A549 (cell line): ENCODE measurements at regions not wholly inside any gene's neighbourhood (a gene's known extent, or its start where the extent isn't known, plus 50 kb on each side); places are given as distances from the start of the nearest gene placed in this dataset.

ENCODE experiments used
- E2F6 ChIP-seq: IDR thresholded peaks from 2 replicates; pipeline ENCODE4 v1.6.1; 2012; ENCODE audit warnings: low read depth, borderline replicate concordance
- ESRRA ChIP-seq: fragments of 150-350 bp; IDR thresholded peaks from 2 replicates; pipeline ENCODE4 v1.6.1; 2014; ENCODE audit warnings: mild to moderate bottlenecking, low read length, borderline replicate concordance
- JUN ChIP-seq, 2 experiments: fragments of >200 bp; sonication (Bioruptor Twin); formaldehyde crosslinking; IDR thresholded peaks; 2 replicates in 1 of 2; 3 replicates in 1 of 2; pipeline ENCODE4 v1.6.1; 2016 to 2017
- POLR2A ChIP-seq: IDR thresholded peaks from 2 replicates; pipeline ENCODE4 v1.6.1; 2012; ENCODE audit warnings: mild to moderate bottlenecking, low read length
- RCOR1 ChIP-seq: fragments of 150-350 bp; IDR thresholded peaks from 2 replicates; pipeline ENCODE4 v1.6.1; 2014; ENCODE audit warnings: antibody characterized with exemption, low read length, low read depth
- RFX5 ChIP-seq: fragments of 450-650 bp; IDR thresholded peaks from 2 replicates; pipeline ENCODE4 v1.7.1; 2014; ENCODE audit warnings: antibody characterized with exemption, mild to moderate bottlenecking, moderate library complexity
- RNF2 ChIP-seq: fragments of 200-600 bp; sonication (generic); IDR thresholded peaks from 2 replicates; pipeline ENCODE4 v1.6.1; 2016; ENCODE audit warnings: low read depth, mild to moderate bottlenecking, antibody characterized with exemption, moderate library complexity, borderline replicate concordance
- SMC3 ChIP-seq: fragments of >200 bp; sonication (Bioruptor Twin); formaldehyde crosslinking; IDR thresholded peaks from 3 replicates; pipeline ENCODE4 v1.6.1; 2018; ENCODE audit warnings: inconsistent platforms
- SREBF2 ChIP-seq: fragments of 450-650 bp; IDR thresholded peaks from 2 replicates; pipeline ENCODE4 v1.6.1; 2014; ENCODE audit warnings: mild to moderate bottlenecking, moderate library complexity
- TP53 ChIP-seq: fragments of 250-450 bp; sonication (Bioruptor Pico); IDR thresholded peaks from 2 replicates; pipeline ENCODE4 v1.5.0; 2021; ENCODE audit warnings: mild to moderate bottlenecking, moderate library complexity
- ZFP36 ChIP-seq: fragments of 450-650 bp; IDR thresholded peaks from 2 replicates; pipeline ENCODE4 v1.6.1; 2014; ENCODE audit warnings: borderline replicate concordance; ENCODE audit not compliant: partially characterized antibody
- TF ChIP-seq, protein P1 (sequence below): fragments of >200 bp; sonication (Bioruptor Twin); formaldehyde crosslinking; IDR thresholded peaks from 3 replicates; pipeline ENCODE4 v1.5.1; 2016
- TF ChIP-seq, protein P2 (sequence below): fragments of 200-600 bp; sonication (generic); IDR thresholded peaks from 2 replicates; pipeline ENCODE4 v1.6.1; 2016; ENCODE audit warnings: antibody characterized with exemption, mild to moderate bottlenecking, moderate library complexity
- TF ChIP-seq, protein P3 (sequence below): IDR thresholded peaks from 2 replicates; pipeline ENCODE4 v1.6.1; 2012

DNA sequence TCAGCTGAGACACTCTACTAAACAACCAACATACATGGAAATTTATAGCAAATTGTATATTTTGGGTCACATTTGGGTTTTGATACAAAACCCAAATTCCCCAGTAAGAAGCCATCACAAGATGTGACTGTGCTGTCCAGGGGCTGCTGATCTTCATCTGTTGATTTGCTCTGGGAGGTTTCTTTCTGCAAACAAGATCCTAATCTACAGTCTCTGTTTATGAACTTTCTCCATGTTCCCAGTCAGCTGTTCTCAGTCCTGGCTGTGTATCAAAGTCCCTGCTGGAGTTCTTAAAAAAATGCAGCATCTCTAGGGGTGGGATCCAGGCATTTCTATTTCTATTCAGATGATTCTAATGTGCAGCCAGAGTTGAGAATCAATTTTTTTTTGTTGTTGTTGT lies 85.1 kb downstream of the ATP23 start:
- TF ChIP-seq, protein P1, sequence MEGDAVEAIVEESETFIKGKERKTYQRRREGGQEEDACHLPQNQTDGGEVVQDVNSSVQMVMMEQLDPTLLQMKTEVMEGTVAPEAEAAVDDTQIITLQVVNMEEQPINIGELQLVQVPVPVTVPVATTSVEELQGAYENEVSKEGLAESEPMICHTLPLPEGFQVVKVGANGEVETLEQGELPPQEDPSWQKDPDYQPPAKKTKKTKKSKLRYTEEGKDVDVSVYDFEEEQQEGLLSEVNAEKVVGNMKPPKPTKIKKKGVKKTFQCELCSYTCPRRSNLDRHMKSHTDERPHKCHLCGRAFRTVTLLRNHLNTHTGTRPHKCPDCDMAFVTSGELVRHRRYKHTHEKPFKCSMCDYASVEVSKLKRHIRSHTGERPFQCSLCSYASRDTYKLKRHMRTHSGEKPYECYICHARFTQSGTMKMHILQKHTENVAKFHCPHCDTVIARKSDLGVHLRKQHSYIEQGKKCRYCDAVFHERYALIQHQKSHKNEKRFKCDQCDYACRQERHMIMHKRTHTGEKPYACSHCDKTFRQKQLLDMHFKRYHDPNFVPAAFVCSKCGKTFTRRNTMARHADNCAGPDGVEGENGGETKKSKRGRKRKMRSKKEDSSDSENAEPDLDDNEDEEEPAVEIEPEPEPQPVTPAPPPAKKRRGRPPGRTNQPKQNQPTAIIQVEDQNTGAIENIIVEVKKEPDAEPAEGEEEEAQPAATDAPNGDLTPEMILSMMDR = no peak
- TF ChIP-seq, protein P2, sequence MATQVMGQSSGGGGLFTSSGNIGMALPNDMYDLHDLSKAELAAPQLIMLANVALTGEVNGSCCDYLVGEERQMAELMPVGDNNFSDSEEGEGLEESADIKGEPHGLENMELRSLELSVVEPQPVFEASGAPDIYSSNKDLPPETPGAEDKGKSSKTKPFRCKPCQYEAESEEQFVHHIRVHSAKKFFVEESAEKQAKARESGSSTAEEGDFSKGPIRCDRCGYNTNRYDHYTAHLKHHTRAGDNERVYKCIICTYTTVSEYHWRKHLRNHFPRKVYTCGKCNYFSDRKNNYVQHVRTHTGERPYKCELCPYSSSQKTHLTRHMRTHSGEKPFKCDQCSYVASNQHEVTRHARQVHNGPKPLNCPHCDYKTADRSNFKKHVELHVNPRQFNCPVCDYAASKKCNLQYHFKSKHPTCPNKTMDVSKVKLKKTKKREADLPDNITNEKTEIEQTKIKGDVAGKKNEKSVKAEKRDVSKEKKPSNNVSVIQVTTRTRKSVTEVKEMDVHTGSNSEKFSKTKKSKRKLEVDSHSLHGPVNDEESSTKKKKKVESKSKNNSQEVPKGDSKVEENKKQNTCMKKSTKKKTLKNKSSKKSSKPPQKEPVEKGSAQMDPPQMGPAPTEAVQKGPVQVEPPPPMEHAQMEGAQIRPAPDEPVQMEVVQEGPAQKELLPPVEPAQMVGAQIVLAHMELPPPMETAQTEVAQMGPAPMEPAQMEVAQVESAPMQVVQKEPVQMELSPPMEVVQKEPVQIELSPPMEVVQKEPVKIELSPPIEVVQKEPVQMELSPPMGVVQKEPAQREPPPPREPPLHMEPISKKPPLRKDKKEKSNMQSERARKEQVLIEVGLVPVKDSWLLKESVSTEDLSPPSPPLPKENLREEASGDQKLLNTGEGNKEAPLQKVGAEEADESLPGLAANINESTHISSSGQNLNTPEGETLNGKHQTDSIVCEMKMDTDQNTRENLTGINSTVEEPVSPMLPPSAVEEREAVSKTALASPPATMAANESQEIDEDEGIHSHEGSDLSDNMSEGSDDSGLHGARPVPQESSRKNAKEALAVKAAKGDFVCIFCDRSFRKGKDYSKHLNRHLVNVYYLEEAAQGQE = no peak
- TF ChIP-seq POLR2A (no peak), TP53 (CRISPR knock-in tag) (no peak), RCOR1 (no peak), SREBF2 (no peak), ZFP36 (no peak), ESRRA (no peak), JUN (IDR thresholded peaks at IDR 0.05) (no peak), RNF2 (no peak), E2F6 (no peak), SMC3 (no peak), RFX5 (no peak)
- TF ChIP-seq, protein P3, sequence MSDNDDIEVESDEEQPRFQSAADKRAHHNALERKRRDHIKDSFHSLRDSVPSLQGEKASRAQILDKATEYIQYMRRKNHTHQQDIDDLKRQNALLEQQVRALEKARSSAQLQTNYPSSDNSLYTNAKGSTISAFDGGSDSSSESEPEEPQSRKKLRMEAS = no peak
